HG03280 (cell line): ENCODE measurements at regions not wholly inside any gene's neighbourhood (a gene's known extent, or its start where the extent isn't known, plus 50 kb on each side); places are given as distances from the start of the nearest gene placed in this dataset.

ENCODE experiments used
- ATAC-seq: cut with Tn5 transposase; IDR thresholded peaks from one replicate; pipeline ENCODE4 v1.9.1; 2021; ENCODE audit warnings: mild to moderate bottlenecking, moderate library complexity; ENCODE audit not compliant: unreplicated experiment

DNA sequence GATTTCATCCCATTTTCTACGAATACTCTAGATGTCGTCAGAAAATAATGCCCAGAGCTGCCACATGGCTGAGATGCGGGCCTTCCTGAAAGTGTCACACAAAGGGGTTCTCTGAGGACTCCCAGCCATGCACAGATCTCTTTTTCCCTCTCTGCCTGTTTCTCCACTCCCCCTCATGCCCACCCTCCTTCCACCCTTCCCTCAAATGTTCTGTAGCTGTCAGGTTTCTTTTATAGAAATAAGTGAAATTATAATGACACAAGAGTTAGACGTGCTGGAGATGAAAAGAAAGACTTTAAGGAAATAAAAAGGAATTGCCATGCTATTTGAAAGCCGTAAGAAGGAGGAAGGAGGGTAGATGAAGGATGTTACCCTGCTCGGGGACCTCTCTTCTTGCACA lies 819.3 kb upstream of the CELF2 start:
- no peak for ATAC-seq

DNA sequence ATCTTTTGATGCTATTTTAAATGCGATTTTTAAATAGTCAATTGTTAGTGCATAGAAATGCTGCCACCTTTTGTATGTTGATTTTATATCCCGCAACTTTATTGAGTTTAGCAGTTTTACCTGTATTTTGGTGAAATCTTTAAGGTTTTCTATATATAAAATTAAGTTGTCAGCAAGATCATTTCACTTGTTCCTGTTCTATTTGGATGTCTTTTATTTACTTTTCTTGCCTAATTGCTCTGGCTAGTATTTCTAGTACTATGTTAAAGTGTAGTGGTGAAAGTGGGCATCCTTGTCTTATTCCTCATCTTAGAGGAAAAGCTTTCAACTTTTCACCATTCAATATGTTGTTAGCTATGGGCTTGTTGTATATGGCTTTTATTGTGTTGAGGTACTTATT lies 813.3 kb upstream of the CELF2 start:
- ATAC-seq: no peak

DNA sequence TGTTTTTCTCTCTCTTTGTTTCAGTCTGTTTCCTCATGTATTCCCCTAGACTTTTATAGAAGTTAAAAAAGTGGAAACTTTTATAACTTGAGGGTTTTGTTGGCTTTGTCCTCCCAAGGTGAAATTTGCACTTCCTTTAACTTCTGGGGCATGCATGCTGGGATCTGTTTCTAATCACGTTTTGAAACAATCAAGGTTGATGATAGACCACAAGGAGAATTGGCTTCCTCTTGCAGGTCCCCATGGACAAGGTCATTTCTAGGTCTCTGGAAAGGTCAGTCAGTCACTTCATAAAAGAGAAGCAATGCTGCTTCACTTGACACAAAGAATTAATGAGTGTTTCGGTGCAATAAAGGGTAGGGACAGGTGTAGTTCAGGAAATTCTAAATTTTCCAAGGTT lies 811.8 kb upstream of the CELF2 start:
- no peak for ATAC-seq

DNA sequence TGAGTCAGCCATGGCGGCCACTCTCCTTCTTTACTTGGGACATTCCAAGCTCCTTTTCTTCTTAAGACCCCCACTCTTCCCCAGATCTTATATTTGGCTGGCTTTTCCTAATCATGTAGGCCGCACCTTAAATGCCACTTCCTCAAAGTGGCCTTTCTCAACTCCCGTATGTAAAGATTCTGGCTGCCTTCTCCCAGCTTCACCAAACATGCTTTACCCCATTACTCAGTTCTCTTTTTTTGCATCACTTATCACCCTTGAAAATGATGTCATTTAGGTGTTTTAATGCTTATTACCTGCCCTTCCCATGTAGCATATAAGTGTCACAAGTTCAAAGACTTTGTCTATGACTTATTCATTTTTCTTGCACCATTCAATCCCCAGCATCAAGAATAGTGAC lies 810.1 kb upstream of the CELF2 start:
- ATAC-seq: no peak

DNA sequence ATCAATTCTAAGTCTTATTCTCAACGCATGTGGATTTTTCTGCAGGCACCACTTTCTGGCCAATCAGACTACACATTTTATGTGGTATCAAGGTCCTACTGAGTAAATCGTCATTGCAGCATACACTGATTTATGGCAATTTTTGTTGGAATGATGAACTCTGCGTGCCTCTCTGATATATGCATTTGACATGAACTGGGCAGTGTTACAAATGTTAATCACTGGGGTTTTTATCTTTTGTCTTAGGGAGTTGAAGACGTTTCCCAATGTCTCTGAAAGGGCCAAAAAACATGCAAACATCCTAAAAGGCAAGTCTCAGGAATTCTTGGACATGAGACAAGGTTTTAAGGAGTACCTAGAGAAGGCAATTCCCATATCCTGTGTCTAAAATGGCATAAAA lies 809.5 kb upstream of the CELF2 start:
- no peak for ATAC-seq

DNA sequence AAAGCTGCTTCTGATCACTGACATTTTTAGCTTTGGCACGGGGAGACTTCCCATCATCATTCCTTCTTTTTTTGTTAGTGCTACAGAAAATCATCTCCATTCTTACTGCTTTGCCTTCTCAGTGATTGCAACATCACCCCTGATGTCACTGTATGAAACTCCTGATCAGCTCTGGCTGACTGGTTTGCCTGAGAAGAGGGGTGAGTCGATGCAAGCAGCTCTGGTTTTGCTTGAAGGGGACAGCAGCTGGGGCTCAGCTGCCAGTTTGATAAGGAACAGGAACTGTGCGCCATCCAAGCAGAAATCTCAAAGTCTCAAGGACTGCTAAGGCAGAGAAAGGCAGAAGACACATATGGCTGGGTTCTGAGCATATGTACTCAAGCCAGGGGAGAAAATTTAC lies 808.5 kb upstream of the CELF2 start:
- no peak for ATAC-seq

DNA sequence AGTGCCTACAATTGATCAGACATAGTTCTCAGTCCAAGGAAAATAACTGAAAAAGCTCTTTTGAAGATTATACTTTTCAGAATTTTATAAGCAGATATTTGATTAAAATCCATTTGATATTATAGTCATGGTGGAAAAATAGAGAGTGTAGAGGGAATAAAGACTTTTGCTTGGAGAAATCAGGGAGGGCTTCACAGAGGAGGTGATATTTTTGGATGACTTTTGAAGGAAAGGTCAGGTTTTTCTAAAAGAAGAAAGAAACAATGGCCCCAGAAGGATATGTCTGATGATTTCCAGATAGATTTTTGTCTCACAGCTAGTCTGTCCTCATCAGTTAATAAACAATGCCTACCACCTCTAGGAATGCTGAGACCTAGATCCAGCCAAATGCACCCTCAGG lies 806.3 kb upstream of the CELF2 start:
- no peak for ATAC-seq

DNA sequence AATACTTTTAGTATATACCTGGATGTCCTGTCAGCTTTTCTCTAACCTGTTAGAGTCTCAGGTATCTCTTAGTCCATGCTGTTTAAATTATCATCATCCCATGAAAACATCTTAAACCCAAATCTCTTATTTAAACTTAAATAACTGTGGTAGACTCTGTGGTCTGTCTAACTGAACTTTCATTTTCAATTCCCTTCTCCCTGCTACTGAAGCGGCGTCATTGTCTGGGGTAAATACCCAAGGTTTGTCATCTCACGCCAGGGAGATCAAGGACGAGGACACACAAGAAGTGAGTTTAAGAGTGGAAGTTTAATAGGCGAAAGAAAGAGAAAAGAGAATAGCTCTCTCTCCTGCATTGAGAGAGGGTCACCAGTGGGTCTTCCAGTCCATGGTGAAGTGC lies 804.4 kb upstream of the CELF2 start:
- ATAC-seq: no peak

DNA sequence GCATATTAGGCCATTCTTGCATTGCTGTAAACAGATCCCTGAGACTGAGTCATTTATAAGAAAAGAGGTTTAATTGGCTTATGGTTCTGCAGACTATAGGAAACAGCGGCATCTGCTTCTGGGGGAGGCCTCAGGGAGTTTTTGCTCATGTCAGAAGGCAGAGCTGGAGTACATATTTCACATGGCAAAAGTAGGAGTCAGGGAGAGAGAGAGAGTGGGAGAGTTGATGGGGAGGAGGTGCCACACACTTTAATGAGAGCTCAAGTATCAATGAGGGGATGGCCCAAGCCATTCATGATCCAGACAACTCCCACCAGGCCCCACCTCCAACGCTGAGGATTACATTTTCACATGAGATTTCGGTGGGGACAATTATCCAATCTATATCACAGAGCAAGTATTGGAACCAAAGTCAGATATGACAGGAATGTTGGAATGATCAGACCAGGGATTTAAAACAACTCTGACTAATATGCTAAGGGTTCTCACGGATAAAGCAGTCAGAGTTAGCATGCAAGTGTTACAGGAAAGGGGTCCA lies 795.3 kb upstream of the CELF2 start:
- ATAC-seq: no peak

DNA sequence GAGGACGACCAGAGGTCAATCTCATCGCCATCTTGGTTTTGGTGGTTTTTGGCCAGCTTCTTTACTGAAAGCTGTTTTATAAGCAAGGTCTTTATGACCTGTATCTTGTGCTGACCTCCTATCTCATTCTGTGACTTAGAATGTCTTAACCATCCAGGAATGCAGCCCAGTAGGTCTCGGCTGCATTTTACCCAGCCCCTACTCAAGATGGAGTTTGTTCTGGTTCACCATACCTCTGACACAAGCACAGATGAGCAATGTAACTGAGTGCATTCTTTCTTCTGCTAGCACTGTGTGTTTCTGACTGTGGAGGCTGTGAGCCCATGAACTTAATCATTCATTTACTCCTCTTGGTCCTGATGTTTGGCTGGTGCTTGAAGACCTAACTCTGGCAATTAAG lies 794.5 kb upstream of the CELF2 start:
- ATAC-seq: no peak

DNA sequence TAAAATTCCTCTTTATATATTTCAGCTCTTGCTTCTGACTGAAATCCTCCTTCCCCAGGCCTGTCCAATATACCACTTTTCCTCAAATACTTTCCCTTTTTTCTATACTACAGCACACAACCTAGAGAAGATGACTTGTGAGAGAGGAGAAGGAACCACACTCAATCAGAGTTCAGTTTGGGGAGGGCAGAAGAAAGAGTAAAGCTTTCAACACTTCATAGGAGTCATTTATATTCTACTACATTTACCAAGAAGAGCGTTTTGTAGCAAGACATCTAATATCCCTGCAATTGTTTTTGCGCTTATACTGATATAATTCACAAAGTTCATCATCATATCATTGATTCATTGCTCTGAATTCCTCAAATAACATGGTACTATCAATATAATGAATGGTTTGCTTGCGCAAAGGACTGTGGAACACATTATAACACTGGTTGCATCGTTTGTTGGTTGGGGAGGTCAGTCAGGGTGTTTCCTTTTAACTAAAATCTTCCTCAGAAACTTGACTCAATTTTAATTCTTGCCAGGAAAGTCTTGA lies 792.5 kb upstream of the CELF2 start:
- ATAC-seq: no peak

DNA sequence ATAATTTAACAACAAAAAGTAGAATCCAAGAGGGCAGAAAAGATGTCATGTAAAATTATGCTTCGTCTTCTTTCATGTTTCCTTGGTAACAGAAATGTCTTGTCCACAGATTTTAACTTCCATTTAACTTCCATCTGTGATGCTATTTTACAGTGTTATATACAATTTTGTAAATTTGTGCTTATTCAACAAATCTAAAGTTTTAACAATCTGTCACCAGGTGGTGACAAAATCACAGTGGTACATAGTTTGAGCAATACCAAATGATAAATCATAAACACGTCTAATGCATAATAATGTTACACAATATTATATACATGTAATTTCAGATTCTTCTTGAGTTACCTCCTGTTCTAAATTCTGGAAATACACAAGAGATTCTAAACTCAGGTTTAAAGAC lies 784.4 kb upstream of the CELF2 start:
- ATAC-seq: no peak

DNA sequence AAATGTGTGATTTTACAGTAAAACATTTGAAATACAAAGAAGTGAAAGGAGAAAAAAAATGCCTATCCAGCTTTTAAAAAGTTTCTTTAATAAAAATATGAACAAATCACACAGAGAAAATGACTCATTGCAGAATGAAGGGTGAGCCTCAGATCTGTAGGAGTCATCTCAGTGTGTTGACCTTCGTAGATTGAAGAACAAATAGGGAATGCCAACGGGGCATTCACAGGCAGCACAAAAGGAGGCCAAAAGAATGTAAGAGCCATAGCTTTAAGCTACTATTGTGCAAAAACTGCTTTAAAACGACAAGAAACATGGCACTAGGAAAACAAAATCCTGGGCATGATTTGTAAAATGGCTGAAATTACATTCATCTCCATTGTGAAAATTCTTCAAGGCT lies 782.7 kb upstream of the CELF2 start:
- ATAC-seq: no peak

DNA sequence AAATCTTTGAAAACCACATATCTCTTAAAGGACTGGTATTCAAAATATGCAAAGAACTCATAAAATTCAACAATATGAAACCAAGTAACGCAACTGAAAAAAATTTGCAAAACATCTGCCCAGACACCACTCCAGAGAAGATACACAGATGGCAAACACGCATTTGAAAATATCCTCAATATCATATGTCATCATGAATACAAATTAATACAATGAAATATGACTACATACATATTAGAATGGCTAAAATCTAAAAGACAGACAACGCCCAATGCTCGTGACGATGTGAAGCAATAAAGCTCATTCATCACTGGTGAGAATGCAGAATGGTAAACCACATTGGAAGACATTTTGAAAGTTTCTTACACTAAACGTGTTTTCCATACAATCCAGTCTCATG lies 770.1 kb upstream of the CELF2 start:
- no peak for ATAC-seq

DNA sequence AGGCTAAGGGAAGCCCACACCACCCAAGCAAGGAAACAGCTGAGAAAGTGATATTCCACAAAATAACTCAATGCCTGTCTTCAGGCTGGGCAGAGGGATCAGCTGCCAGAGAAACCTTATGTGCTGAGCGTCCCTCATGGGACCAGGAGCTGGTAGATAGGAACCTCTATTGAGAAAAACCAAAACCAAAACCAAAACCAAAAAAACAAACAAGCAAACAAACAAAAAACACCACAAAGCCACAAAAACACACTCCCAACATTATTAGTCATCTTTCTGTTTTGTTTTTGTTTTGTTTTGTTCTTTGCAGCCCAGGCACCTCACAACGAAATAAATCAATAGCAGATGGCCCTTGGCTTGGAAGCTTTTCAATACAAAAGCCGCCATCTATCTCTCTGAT lies 760.8 kb upstream of the CELF2 start:
- ATAC-seq: no peak

DNA sequence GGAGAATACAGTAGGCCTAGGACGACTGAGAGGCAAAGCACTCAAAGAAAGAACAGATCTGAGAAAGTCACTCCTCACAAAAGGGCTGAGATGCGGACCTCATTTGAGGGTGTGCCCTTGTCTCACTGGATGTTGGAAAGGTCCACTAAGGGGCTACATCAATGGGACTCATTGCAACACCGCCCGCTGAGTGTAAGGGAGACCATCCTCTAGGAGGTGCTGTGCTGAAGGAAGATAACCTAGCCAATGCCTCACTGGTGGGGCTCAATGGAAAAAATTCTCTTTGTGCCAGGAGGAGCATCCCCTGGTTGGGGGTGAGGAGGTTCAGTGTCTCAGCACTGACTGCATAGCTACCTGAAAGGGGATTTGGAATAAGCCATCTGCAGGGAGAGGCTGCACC lies 758.7 kb upstream of the CELF2 start:
- no peak for ATAC-seq

DNA sequence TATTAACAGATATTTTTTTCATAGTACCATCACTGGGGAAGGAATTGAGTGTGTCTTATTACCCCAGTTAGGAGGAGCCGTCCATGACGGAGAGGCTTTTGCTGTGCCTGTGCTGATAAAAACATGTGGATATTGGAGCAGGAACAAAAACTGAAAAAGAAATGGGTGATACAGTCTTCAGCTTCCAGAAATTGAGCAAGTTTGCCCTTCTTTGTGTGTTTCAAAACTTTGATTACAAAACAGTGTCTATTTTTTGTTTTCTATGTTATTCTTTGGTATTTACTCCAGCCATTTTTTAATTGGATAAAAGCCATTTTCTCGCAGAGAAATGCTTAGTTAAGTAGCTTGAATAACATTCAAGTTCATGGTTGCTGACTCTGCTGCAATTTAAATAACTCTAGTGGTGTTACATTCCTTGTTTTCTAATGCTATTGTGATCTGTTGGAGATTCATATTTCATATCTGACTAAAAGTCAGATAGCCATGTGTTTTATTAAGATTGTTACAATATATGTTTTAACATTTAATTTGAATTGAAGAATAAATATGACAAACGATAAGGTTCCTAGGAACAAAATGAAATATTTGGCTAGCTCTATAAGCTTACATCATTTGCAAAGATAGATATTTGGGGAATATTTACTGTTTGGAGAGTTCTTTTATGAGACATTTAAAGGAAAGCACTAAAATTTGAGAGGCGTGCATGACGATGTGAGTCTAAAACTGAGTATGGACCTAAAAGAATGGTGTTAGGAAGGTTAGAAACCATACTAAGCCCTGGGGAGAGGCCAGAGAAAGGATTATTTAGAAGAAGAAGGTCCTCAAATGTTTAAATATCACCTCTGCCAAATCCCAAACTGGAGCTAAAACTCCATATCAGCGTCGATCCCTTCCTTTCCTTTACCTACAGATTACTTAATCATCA lies 747.3 kb upstream of the CELF2 start:
- no peak for ATAC-seq

DNA sequence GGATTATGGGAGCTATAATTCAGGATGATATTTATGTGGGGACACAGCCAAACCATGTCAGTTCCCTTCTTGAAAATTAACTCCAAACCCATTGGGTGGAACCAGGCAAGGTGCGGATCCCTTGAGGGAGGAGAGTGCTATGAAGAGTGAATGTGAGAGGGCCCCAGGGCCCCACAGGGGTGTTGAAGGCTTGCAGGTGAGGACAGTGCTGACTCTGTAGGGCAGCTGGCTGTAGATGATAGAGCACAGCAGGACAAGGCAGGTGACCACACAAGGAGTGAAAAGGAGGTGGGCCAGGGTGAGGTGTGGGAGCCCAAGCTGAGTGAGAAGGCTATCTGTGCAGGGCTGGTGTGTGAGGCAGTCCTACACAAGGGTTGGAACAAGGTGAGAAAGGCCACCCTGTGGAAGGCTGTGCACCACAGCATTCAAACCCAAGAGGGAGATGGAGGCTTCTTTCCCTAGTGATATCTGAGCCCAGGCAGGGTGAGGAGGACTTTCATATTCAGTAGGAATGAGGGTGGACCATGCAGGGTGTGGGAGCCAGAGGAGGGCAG lies 746.0 kb upstream of the CELF2 start:
- no peak for ATAC-seq

DNA sequence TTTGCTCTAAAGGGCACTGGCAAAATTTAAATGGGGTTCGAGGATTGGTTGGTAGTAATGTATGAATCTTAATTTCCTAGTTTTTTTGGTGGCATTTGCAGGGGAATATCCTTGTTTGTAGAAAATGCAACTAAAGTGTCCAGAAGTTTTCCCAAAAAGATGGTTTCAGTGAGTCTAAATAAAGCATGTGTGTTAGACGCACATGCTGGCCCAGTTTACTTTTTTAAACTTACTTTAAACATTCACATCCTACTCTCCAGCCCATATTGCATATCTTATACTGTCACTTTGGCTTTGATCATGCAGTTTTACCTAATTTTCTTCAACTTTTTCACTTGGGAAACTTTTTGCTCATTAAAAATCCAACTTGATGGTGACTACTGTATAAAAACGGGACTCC lies 744.0 kb upstream of the CELF2 start:
- ATAC-seq: no peak

DNA sequence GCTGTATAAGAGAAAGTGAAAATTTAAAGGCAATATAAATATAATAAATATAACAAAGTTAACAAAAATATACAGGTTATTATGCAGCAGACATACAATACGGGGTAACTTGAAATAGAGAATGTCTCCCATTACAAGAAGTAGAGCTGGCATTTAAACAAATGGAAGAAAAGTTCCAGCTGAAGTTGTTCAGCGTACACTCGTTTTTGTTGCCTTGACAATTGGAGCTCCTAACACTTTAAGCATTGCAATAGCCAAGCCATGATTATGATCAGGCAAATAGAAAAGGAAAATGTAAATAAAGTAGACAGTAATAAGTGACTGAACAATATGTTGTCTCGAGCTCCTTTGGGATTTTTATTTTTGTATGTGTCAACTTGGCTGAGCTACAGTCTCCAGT lies 737.8 kb upstream of the CELF2 start:
- ATAC-seq: no peak

DNA sequence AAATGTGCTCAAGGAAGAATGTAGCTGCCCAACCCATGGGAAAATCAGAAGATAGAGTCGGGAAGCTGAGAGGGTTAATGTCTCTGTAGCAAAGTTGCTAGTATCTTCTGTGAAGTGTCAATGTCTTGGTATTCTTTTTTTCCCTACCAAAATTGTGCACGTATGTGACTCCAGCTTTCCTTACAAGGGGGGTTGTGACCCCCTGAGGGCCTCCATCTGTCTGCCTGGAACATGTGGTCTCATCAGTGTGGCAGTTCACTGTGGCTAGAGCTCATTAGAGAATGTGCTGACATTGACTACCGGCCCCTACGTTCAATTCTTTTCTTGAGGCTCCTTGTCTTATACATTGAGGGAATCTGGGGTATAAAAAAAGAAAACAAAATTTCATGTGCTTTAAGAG lies 725.2 kb upstream of the CELF2 start:
- ATAC-seq: no peak

DNA sequence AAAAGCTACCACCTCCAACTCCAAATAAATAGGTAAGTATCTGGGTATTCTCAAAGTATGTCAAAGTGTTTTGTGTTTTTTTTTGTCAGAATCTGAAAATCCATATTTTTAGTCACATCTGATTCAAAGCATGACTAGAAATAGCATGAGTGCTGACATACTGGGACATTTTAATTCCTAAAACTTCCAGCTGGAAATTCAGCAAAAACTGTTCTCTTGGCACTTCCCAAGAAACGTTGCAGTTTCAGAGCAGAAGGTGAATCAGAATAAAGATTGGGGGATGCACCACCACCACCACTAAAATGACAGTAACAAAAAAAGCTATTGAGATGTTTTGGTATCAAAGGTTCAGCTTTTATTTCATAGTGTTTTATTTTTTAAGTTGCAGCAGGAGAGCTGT lies 724.6 kb upstream of the CELF2 start:
- no peak for ATAC-seq
